Gastrocnemius medialis (tissue), 4 donors: ENCODE measurements at regions not wholly inside any gene's neighbourhood (a gene's known extent, or its start where the extent isn't known, plus 50 kb on each side); places are given as distances from the start of the nearest gene placed in this dataset.

ENCODE experiments used
- ATAC-seq, 2 donors: fragments of 150-250 bp; one replicate each; pipeline ENCODE4 v1.9.1; 2016
- DNase-seq, 2 donors: peaks; one replicate each; pipeline ENCODE4 v3.0.0-alpha.2; 2019
- H3K27ac ChIP-seq, 4 donors: fragments of 200-600 bp; sonication (generic); 1 replicate in 1 of 4; 2 replicates in 3 of 4; pipeline ENCODE4 v1.5.1; 2016 to 2018; ENCODE audit warnings: mild to moderate bottlenecking in 2 of 4, moderate library complexity in 1 of 4
- H3K27me3 ChIP-seq, 3 donors: fragments of 200-600 bp; sonication (generic) in 2 of 3; 1 replicate in 1 of 3; 2 replicates in 2 of 3; pipeline versions ENCODE4 v1.5.1 to v1.6.0; 2016 to 2019; ENCODE audit warnings: mild to moderate bottlenecking in 1 of 3, moderate library complexity in 1 of 3
- H3K36me3 ChIP-seq, 2 donors: fragments of 200-600 bp; sonication (generic) in 1 of 2; one replicate each; pipeline ENCODE4 v1.5.1; 2017 to 2018
- H3K4me1 ChIP-seq, 2 donors: fragments of 200-600 bp; sonication (generic) in 1 of 2; one replicate each; pipeline ENCODE4 v1.5.1; 2016 to 2017; ENCODE audit warnings: mild to moderate bottlenecking in 2 of 2
- H3K4me3 ChIP-seq, 4 donors: fragments of 200-600 bp; sonication (generic) in 3 of 4; 1 replicate in 1 of 4; 2 replicates in 3 of 4; pipeline ENCODE4 v1.5.1; 2016 to 2019; ENCODE audit warnings: mild to moderate bottlenecking in 2 of 4
- H3K9me3 ChIP-seq, 3 donors: fragments of 200-600 bp; sonication (generic) in 2 of 3; 1 replicate in 1 of 3; 2 replicates in 2 of 3; pipeline ENCODE4 v1.5.1; 2016 to 2019
- POLR2A ChIP-seq, 2 donors: fragments of 450-650 bp; IDR thresholded peaks; one replicate each; pipeline ENCODE4 v1.6.1; 2017; ENCODE audit warnings: antibody characterized with exemption in 2 of 2, mild to moderate bottlenecking in 2 of 2, moderate library complexity in 2 of 2
- in situ Hi-C, 4 donors: fragments of 200-750 bp; cut with MboI; loops; one replicate each; pipeline versions ENCODE4 v1.15.0 to v1.8.0; 2017; ENCODE audit warnings: low sequenced_read_pairs in 4 of 4
- intact Hi-C: fragments of 100-400 bp; cut with DNase I; formaldehyde crosslinking; loops from one replicate; pipeline ENCODE4 v1.15.1; 2023; ENCODE audit warnings: low total_unique reads
- TF ChIP-seq, protein P1 (sequence below), 5 experiments: fragments of 450-650 bp in 3 of 5; fragments of 200-600 bp in 2 of 5; sonication (generic) in 2 of 5; IDR thresholded peaks in 4 of 5; conservative IDR thresholded peaks in 1 of 5; 1 replicate in 4 of 5; 2 replicates in 1 of 5; pipeline ENCODE4 v1.5.1; 2016 to 2019; ENCODE audit warnings: antibody characterized with exemption in 5 of 5, mild to moderate bottlenecking in 3 of 5, moderate library complexity in 3 of 5

DNA sequence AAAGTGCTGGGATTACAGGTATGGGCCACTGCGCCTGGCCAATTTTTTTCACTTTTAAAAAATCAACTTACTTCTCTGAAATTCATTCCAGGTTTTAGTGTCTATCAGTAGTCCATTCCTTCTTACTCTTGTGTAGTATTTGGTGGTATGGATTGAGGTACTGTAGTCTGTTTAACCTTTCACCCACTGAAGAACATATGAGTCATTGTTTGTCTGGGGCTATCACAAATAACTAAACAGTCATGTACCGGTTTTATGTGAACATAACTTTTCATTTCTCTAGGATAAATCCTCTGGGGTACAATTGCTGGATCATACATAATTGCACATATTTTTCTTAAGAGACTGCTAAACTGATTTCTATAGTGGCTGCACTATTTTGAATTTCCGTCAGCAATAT, 1188.0 kb upstream of the CDH9 start:
- no peaks in the 10 kb centered on the region for H3K27me3 ChIP-seq
- in situ Hi-C loops (no loop called here), intact Hi-C loops (no loop called here)
- no peak overlapping the region for H3K27ac ChIP-seq
- DNase-seq (no peak), ATAC-seq (no peak)
- TF ChIP-seq POLR2A (IDR thresholded peaks at IDR 0.05), result no peak
- TF ChIP-seq, protein P1, sequence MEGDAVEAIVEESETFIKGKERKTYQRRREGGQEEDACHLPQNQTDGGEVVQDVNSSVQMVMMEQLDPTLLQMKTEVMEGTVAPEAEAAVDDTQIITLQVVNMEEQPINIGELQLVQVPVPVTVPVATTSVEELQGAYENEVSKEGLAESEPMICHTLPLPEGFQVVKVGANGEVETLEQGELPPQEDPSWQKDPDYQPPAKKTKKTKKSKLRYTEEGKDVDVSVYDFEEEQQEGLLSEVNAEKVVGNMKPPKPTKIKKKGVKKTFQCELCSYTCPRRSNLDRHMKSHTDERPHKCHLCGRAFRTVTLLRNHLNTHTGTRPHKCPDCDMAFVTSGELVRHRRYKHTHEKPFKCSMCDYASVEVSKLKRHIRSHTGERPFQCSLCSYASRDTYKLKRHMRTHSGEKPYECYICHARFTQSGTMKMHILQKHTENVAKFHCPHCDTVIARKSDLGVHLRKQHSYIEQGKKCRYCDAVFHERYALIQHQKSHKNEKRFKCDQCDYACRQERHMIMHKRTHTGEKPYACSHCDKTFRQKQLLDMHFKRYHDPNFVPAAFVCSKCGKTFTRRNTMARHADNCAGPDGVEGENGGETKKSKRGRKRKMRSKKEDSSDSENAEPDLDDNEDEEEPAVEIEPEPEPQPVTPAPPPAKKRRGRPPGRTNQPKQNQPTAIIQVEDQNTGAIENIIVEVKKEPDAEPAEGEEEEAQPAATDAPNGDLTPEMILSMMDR (IDR thresholded peaks at IDR 0.05 in 4 of 5, conservative IDR thresholded peaks at IDR 0.05 in 1 of 5), result no peak
- H3K4me3 ChIP-seq, result no peak overlapping the region
- no peaks in the 10 kb centered on the region for H3K36me3 ChIP-seq
- no peaks in the 10 kb centered on the region for H3K4me1 ChIP-seq
- no peaks in the 10 kb centered on the region for H3K9me3 ChIP-seq

DNA sequence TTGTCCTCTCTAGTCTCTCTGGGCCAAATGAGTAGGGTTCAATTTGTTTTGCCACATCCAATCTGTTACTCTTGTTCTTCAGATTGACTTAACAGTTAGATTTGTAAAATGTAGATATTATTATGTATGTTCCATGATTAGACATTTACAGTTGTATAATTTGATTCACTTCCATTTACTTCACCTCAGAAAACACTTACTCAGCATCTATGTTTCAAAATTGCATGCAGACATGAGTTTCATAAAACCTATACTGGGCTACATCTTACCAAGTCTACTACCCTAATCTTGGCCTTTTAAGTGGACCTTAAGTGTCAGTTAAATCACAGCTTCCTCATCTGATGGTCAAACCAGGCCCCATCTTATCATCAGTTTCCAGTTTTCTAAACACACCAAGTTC, 1181.2 kb upstream of the CDH9 start:
- TF ChIP-seq, protein P1 (IDR thresholded peaks at IDR 0.05 in 4 of 5, conservative IDR thresholded peaks at IDR 0.05 in 1 of 5), result no peak
- no peak for TF ChIP-seq POLR2A (IDR thresholded peaks at IDR 0.05)
- in situ Hi-C loops (no loop called here), intact Hi-C loops (no loop called here)
- no peaks in the 10 kb centered on the region for H3K36me3 ChIP-seq
- no peaks in the 10 kb centered on the region for H3K4me1 ChIP-seq
- H3K27me3 ChIP-seq, result no peaks in the 10 kb centered on the region
- H3K27ac ChIP-seq, result no peak overlapping the region
- no peak for DNase-seq
- ATAC-seq, result no peak
- no peaks in the 10 kb centered on the region for H3K9me3 ChIP-seq
- no peak overlapping the region for H3K4me3 ChIP-seq

DNA sequence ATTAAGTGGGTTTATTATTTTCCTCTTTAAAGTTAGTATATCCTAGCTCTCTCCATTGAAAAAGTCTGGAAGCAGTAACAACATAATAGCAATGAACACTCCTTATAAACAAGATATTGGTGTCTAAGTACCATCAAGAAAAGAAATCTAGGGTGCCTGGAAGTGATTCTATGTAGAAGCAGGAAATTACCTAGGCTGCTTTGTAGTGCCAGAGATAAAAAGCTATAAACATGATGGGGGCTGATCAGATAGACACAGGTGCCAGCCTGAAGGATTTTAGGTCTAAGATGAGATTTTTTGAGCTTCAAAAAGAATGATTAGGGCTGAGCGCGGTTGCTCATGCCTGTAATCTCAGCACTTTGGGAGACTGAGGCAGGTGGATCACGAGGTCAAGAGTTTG, 1179.3 kb upstream of the CDH9 start:
- ATAC-seq (no peak), DNase-seq (no peak)
- Histone ChIP-seq H3K9me3 (no peaks in the 10 kb centered on the region), H3K36me3 (no peaks in the 10 kb centered on the region), H3K4me3 (no peak overlapping the region), H3K27ac (no peak overlapping the region), H3K4me1 (no peaks in the 10 kb centered on the region), H3K27me3 (no peaks in the 10 kb centered on the region)
- in situ Hi-C loops, result no loop called here
- intact Hi-C loops, result no loop called here
- TF ChIP-seq, protein P1 (IDR thresholded peaks at IDR 0.05 in 4 of 5, conservative IDR thresholded peaks at IDR 0.05 in 1 of 5), result no peak
- TF ChIP-seq POLR2A (IDR thresholded peaks at IDR 0.05), result no peak

DNA sequence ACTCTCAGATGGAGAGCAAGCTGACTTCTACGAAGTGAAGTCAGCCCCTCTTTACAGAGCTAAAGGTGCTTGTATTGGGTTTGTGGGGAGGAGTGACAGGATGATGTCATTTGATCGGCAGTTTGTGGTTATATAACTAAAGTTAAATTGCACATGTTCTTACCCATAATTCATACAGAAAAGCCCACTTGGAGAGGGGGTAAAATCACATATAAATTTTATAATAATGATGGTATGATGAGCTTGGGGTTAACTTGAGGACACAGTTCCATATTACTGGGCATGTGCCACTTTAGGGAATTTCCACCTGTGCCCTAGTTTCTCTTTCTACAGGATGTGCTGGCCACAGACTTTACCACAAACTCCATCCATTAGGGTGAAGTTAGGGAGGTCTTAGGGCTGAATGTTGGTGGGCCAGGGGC, 1178.6 kb upstream of the CDH9 start:
- DNase-seq (no peak), ATAC-seq (no peak)
- H3K36me3 ChIP-seq, result no peaks in the 10 kb centered on the region
- H3K27ac ChIP-seq, result no peak overlapping the region
- H3K9me3 ChIP-seq, result no peaks in the 10 kb centered on the region
- in situ Hi-C loops (no loop called here), intact Hi-C loops (no loop called here)
- no peak for TF ChIP-seq POLR2A (IDR thresholded peaks at IDR 0.05)
- TF ChIP-seq, protein P1 (IDR thresholded peaks at IDR 0.05 in 4 of 5, conservative IDR thresholded peaks at IDR 0.05 in 1 of 5), result no peak
- H3K27me3 ChIP-seq, result no peaks in the 10 kb centered on the region
- no peaks in the 10 kb centered on the region for H3K4me1 ChIP-seq
- no peak overlapping the region for H3K4me3 ChIP-seq

DNA sequence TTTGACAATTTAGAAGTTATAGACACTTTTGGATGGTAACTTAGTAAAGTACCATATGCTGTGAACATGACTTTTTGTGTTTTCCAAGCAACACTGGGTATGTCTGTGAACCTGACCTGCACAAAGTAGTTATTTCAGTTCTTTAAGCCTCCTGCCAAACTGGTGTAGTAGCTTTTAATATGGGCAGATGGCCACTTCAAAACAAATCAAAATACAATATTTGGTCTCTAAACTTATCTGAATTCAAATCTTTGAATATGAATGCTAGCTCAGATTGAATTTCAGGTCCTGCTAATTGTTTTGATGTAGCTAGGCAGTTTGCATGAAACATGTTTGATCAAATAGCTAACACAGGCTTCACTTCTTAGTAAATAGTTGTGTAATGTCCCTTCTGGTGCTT, 1176.7 kb upstream of the CDH9 start:
- no peaks in the 10 kb centered on the region for H3K4me1 ChIP-seq
- no peaks in the 10 kb centered on the region for H3K36me3 ChIP-seq
- no peak for ATAC-seq
- no peaks in the 10 kb centered on the region for H3K9me3 ChIP-seq
- H3K27ac ChIP-seq, result no peak overlapping the region
- no peak for DNase-seq
- H3K4me3 ChIP-seq, result no peak overlapping the region
- no peak for TF ChIP-seq POLR2A (IDR thresholded peaks at IDR 0.05)
- TF ChIP-seq, protein P1 (IDR thresholded peaks at IDR 0.05 in 4 of 5, conservative IDR thresholded peaks at IDR 0.05 in 1 of 5), result no peak
- intact Hi-C loops, result no loop called here
- in situ Hi-C loops, result no loop called here
- no peaks in the 10 kb centered on the region for H3K27me3 ChIP-seq
